ENCODE measurements at regions not wholly inside any gene's neighbourhood (a gene's known extent, or its start where the extent isn't known, plus 50 kb on each side); places are given as distances from the start of the nearest gene placed in this dataset.

DNA sequence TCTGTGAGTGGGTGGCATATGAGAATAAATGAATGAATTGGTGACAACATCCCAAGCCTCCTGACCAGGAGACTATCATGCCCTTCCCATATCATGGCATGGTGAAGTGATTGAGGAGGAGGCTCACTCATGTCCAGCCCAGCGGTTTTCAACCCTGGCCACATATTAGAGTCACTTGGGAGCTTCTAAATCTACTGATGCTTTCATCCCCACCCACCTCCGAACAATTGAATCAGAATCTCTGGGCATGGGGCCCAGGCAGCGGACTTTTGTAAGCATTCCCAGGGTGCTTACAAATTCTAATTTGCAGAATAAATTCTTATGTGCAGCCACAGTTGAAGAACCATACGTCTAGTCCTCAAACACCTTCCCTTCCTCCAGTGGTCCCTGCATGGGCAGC is 81.7 kb upstream of the SEC11C start:
- TF ChIP-seq, protein P1, sequence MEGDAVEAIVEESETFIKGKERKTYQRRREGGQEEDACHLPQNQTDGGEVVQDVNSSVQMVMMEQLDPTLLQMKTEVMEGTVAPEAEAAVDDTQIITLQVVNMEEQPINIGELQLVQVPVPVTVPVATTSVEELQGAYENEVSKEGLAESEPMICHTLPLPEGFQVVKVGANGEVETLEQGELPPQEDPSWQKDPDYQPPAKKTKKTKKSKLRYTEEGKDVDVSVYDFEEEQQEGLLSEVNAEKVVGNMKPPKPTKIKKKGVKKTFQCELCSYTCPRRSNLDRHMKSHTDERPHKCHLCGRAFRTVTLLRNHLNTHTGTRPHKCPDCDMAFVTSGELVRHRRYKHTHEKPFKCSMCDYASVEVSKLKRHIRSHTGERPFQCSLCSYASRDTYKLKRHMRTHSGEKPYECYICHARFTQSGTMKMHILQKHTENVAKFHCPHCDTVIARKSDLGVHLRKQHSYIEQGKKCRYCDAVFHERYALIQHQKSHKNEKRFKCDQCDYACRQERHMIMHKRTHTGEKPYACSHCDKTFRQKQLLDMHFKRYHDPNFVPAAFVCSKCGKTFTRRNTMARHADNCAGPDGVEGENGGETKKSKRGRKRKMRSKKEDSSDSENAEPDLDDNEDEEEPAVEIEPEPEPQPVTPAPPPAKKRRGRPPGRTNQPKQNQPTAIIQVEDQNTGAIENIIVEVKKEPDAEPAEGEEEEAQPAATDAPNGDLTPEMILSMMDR (IDR thresholded peaks at IDR 0.05), result no peak
- TF ChIP-seq POLR2A (IDR thresholded peaks at IDR 0.05) (no peak), POLR2AphosphoS5 (IDR thresholded peaks at IDR 0.05) (no peak), EP300 (IDR thresholded peaks at IDR 0.05) (no peak)
- WGBS, 2 donors (ENCODE audit: low coverage in 1 of 2), result 14% methylated on average over 1 of the region's 4 CpGs; no CpG with 5 or more reads in 1 of the 2 donors
- no peaks in the 10 kb centered on the region for H3K27me3 ChIP-seq
- no peaks in the 10 kb centered on the region for H3K4me1 ChIP-seq
- no peak for ATAC-seq
- no peak overlapping the region for H3K27ac ChIP-seq
- H3K36me3 ChIP-seq, result no peaks in the 10 kb centered on the region
- no peak overlapping the region for H3K4me3 ChIP-seq
- no peaks in the 10 kb centered on the region for H3K9me3 ChIP-seq

DNA sequence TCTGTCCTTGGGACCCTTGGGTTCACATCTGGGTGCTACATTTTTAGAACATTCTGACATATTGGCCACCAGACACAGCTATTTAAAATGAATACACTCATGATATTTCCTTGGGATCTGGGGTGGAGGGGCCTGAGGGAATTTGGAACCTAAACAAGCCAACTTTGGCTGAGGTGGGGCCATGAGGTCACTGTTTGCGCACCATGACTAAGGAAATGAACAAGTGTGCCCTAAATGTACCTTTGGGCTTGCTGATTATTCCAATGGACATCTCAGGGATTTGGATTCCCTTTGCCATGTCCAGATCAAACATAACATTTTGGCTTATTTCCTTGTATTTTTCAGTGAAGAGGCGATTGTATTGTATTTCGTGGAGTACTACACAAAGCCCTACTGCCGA is 80.5 kb upstream of the SEC11C start:
- Histone ChIP-seq H3K4me3 (no peak overlapping the region), H3K9me3 (no peaks in the 10 kb centered on the region), H3K27ac (no peak overlapping the region), H3K27me3 (no peaks in the 10 kb centered on the region), H3K4me1 (no peaks in the 10 kb centered on the region), H3K36me3 (no peaks in the 10 kb centered on the region)
- 100% methylated on average over 1 to 3 of the region's 4 CpGs for WGBS, 2 donors (ENCODE audit: low coverage in 1 of 2)
- TF ChIP-seq EP300 (IDR thresholded peaks at IDR 0.05) (no peak), POLR2A (IDR thresholded peaks at IDR 0.05) (no peak), POLR2AphosphoS5 (IDR thresholded peaks at IDR 0.05) (no peak)
- TF ChIP-seq, protein P1 (IDR thresholded peaks at IDR 0.05), result no peak
- no peak for ATAC-seq

DNA sequence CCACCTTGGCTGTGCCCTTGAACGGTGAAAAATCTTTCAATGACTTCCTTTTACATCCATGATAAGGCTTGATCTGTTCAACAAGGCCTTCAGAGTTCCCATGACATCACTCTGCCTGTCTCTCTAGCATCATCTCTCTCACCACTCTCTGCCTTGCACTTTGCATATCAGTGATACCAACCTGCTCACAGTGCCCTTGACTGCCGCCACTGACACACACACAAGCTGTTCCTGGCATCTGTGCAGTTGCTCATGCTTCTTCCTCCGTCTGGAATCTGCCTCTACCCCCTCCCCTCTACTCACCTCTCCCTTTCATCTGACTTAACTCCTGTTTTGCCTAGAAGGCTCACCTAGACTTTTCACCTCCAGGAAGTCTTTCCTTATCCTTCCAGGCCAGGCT is 79.1 kb upstream of the SEC11C start:
- H3K9me3 ChIP-seq, result no peaks in the 10 kb centered on the region
- WGBS, 2 donors (ENCODE audit: low coverage in 1 of 2), result 56 to 65% methylated on average over 3 of the region's 3 CpGs
- no peak for TF ChIP-seq EP300 (IDR thresholded peaks at IDR 0.05)
- TF ChIP-seq, protein P1 (IDR thresholded peaks at IDR 0.05), result no peak
- no peaks in the 10 kb centered on the region for H3K27me3 ChIP-seq
- H3K27ac ChIP-seq, result no peak overlapping the region
- no peaks in the 10 kb centered on the region for H3K36me3 ChIP-seq
- no peak overlapping the region for H3K4me3 ChIP-seq
- no peak for ATAC-seq
- H3K4me1 ChIP-seq, result no peaks in the 10 kb centered on the region

- Histone ChIP-seq H3K36me3 (no peaks in the 10 kb centered on the region), H3K4me1 (no peaks in the 10 kb centered on the region), H3K27ac (no peak overlapping the region), H3K9me3 (no peaks in the 10 kb centered on the region), H3K27me3 (no peaks in the 10 kb centered on the region), H3K4me3 (no peak overlapping the region)
- TF ChIP-seq EP300 (IDR thresholded peaks at IDR 0.05) (no peak), POLR2A (IDR thresholded peaks at IDR 0.05) (no peak), POLR2AphosphoS5 (IDR thresholded peaks at IDR 0.05) (no peak)
- TF ChIP-seq, protein P1 (IDR thresholded peaks at IDR 0.05), result no peak
- no peak for ATAC-seq
- WGBS, 2 donors (ENCODE audit: low coverage in 1 of 2), result 91 to 97% methylated on average over 8 to 13 of the region's 14 CpGs
Measured at GRCh38 chr18:59061914-59062642, 77.6 kb upstream of the SEC11C start.

GRCh38 chr18:59062643-59063006 is 77.1 kb upstream of the SEC11C start:
- no peak overlapping the region for H3K27ac ChIP-seq
- TF ChIP-seq EP300 (IDR thresholded peaks at IDR 0.05), result no peak
- no peak overlapping the region for H3K4me3 ChIP-seq
- 97 to 100% methylated on average over 2 to 6 of the region's 13 CpGs for WGBS, 2 donors (ENCODE audit: low coverage in 1 of 2)
- ATAC-seq, result no peak
- H3K4me1 ChIP-seq, result no peaks in the 10 kb centered on the region
- H3K9me3 ChIP-seq, result no peaks in the 10 kb centered on the region
- no peaks in the 10 kb centered on the region for H3K27me3 ChIP-seq
- no peaks in the 10 kb centered on the region for H3K36me3 ChIP-seq
